GM12875 (cell line): ENCODE measurements at regions not wholly inside any gene's neighbourhood (a gene's known extent, or its start where the extent isn't known, plus 50 kb on each side); places are given as distances from the start of the nearest gene placed in this dataset.
A peak's percentile ranks its signal among the peaks of the same experiment; 100 is the strongest.
"Not testable (repeated sequence)": the region's sequence is repeated elsewhere in the genome, so short reads cannot be mapped to it uniquely, and the experiment has no call there.

Experiments
- H3K4me3 ChIP-seq: one replicate; pipeline ENCODE4 v1.5.1; 2011; ENCODE audit warnings: low read depth, low read length, control low read depth
- CTCF ChIP-seq: IDR thresholded peaks from 2 replicates; pipeline ENCODE4 v1.5.1; 2011; ENCODE audit warnings: low read depth, mild to moderate bottlenecking, control low read depth, inconsistent platforms, low read length, moderate library complexity, borderline replicate concordance; ENCODE audit not compliant: insufficient read depth

GRCh38 chr1:105088166-105088565 lies 1338.5 kb downstream of the AMY1C start:
- no peak for TF ChIP-seq CTCF
- H3K4me3 ChIP-seq, result no peak overlapping the region

GRCh38 chr1:105093893-105094292 lies 1344.2 kb downstream of the AMY1C start:
- not testable (repeated sequence) for H3K4me3 ChIP-seq

- TF ChIP-seq CTCF, result no peak
- H3K4me3 ChIP-seq, result no peak overlapping the region
These were observed 1350.4 kb downstream of the AMY1C start for GRCh38 chr1:105100102-105100501.

DNA sequence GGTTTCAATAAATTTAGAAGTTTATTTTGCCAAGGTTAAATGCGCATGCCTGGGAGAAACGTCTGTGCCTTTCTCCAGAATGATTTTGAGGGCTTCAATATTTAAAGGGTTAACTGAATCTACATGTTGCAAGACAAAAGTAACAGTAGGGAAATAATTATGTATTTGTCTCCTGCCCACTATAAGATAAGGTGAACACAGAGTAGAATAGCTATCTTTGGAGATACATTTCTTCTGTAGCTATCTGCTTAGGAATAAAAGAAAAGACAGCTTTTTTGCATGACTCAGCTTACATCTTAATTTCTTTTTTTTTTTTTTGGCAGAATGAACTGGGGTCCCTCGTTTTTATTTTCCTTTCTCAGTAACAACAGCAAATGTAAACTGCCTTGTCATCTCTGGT lies 1351.6 kb downstream of the AMY1C start:
- TF ChIP-seq CTCF, result no peak
- H3K4me3 ChIP-seq, result no peak overlapping the region

DNA sequence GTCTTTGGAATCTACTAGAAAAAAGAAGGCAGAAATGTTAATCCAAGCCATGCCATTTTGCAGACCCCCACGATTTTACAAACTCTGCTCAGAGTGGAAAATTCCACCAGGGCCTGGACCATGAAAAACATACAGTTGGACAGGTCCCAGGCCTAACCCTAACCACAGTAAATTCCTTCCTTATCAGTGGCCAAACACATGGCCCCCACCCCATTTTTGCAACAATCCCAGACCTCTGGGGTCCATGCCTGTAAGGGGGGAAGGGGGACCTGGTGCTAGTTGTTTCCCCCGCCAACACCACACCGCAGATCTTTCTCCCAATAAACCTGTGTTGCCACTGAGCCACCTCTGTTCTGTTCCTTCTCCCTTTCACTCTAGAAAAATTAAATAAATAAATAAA lies 1352.7 kb downstream of the AMY1C start:
- TF ChIP-seq CTCF, result no peak
- H3K4me3 ChIP-seq, result no peak overlapping the region

GRCh38 chr1:105122041-105122440 lies 1372.3 kb downstream of the AMY1C start:
- H3K4me3 ChIP-seq, result no peak overlapping the region
- TF ChIP-seq CTCF, result no peak

DNA sequence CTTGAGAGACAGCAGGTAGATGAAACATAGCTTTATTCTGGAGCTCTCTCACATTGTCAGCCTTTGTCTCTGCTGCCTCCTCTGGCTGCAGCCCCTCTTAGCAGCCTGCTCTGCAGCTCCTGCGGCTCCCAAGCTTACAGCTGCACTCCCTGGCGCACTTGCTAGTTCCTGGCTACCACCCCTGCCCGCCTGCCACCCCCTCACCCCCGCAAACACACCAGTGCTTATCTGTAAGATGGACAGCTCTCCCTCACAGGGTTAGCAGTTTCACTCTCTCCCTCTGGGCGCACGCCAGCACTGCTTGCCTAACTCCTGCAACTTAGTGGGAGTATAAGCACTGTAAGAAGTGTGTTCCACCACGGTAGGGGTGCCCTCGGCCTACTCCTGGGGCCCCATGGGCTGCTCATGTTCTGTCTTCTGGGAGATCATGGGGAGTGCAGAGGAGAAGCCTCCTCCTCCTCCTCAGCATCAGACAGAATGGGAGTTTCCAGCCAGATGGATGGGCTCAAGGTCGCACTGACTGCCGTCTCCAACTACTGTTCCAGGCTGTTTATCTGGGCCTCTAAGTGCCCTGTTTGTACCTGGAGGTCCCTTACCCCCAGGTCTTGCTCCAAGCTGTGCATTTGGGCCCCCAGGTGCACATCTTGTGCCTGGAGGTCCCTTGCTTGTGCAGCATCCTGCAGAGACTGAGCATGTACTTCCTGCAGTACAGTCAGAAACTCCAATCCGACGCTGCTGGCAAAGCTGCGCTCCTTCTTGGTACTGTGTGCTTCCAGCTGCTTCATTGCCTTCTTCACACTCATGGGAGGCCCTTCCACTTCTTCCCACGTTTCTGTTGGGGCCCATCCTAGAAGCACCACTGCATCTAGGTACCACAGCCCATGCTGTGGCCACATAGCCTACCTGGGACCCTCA lies 1388.1 kb downstream of the AMY1C start:
- H3K4me3 ChIP-seq, result no peak overlapping the region
- peak; percentile 65 for TF ChIP-seq CTCF
